GM13977 (cell line): ENCODE measurements at regions not wholly inside any gene's neighbourhood (a gene's known extent, or its start where the extent isn't known, plus 50 kb on each side); places are given as distances from the start of the nearest gene placed in this dataset.

ENCODE experiments used
- DNase-seq: peaks from one replicate; pipeline ENCODE4 v3.0.0; 2012; ENCODE audit warnings: low spot score
- CTCF ChIP-seq: IDR thresholded peaks from 2 replicates; pipeline ENCODE4 v1.5.1; 2012; ENCODE audit warnings: mild to moderate bottlenecking, control low read depth; ENCODE audit not compliant: insufficient read depth; ENCODE audit errors: extremely low read depth, missing control alignments
- in situ Hi-C: fragments of 300-500 bp; cut with MboI; formaldehyde crosslinking; loops from one replicate; pipeline ENCODE4 v1.12.0; 2022; ENCODE audit warnings: low sequenced_read_pairs, low pct_unique_long_range_greater_than_20kb, mixed read lengths, inconsistent platforms; ENCODE audit not compliant: unreplicated experiment

- TF ChIP-seq CTCF: no peak
- DNase-seq: no peak
- in situ Hi-C loops: no loop called here
These were observed 949.5 kb upstream of the CDH8 start for GRCh38 chr16:62985722-62986121.

- no peak for DNase-seq
- TF ChIP-seq CTCF: no peak
- in situ Hi-C loops: no loop called here
These were observed 942.2 kb upstream of the CDH8 start for GRCh38 chr16:62978451-62978850.

GRCh38 chr16:62977876-62978275 is 941.6 kb upstream of the CDH8 start:
- in situ Hi-C loops: no loop called here
- TF ChIP-seq CTCF: no peak
- DNase-seq: no peak

DNA sequence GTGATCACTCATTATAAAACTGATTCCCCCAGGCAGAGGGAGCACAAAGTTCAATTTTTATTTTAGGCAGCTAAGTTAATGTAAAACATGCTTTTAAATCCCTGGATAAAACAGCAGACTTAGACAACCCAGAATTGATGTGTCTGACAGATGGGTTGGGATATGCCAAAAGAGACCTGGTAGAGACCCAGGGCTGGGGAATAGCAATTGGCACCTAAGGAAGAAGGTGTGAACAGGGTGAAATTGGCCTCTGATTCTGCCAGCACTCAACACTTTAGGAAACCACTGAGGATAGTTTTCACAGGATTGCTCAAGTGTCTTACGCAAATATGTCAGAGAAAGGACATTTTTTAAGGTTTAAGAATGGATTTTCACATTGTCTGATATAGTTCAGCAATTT is 938.2 kb upstream of the CDH8 start:
- TF ChIP-seq CTCF: no peak
- in situ Hi-C loops: no loop called here
- no peak for DNase-seq

- TF ChIP-seq CTCF: no peak
- no peak for DNase-seq
- in situ Hi-C loops: no loop called here
These were observed 934.6 kb upstream of the CDH8 start for GRCh38 chr16:62970851-62971250.

DNA sequence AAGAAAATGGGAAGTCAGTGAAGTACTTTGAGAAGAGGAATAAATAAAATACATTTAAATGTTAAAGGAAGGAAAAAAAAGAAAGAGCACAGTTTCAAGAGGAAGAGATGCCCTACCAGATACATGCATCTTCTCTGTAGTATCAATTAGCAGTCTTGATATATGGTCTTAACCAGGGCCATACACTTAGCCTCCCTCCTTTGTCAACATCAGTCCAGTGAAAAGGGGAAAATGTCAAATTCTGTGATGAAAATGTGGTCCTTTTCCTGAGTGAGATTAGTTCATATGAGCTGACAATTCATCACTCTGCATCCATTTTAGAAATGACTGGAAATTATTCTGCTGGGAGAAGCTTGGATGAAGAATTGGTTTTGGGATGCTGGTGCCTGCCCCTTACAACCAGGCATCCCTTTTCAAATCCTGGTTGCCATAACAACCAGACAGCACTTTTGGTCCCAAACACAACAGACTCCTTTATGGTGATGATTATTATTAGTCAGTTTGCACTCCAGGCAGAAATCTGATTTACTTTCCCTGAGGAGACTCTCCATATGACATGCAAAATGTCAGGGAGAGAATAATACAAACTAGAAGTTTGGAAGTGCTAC is 933.6 kb upstream of the CDH8 start:
- no peak for DNase-seq
- no peak for TF ChIP-seq CTCF
- in situ Hi-C loops: no loop called here

- DNase-seq: no peak
- in situ Hi-C loops: no loop called here
- TF ChIP-seq CTCF: no peak
These were observed 931.4 kb upstream of the CDH8 start for GRCh38 chr16:62967611-62968010.
